Epithelial cell of proximal tubule (primary cell): ENCODE measurements at regions not wholly inside any gene's neighbourhood (a gene's known extent, or its start where the extent isn't known, plus 50 kb on each side); places are given as distances from the start of the nearest gene placed in this dataset.
"Not testable (repeated sequence)": the region's sequence is repeated elsewhere in the genome, so short reads cannot be mapped to it uniquely, and the experiment has no call there.

Experiments used
- DNase-seq: peaks from one replicate; pipeline ENCODE4 v3.0.0-alpha.2; 2011; ENCODE audit warnings: low read depth
- H3K4me3 ChIP-seq: 2 replicates; pipeline ENCODE4 v1.5.1; 2011; ENCODE audit warnings: low read depth, mild to moderate bottlenecking, low read length
- TF ChIP-seq, protein P1 (sequence below): conservative IDR thresholded peaks from 2 replicates; pipeline ENCODE4 v1.5.1; 2012; ENCODE audit warnings: low read depth, mild to moderate bottlenecking, low read length

- DNase-seq = no peak
- TF ChIP-seq, protein P1, sequence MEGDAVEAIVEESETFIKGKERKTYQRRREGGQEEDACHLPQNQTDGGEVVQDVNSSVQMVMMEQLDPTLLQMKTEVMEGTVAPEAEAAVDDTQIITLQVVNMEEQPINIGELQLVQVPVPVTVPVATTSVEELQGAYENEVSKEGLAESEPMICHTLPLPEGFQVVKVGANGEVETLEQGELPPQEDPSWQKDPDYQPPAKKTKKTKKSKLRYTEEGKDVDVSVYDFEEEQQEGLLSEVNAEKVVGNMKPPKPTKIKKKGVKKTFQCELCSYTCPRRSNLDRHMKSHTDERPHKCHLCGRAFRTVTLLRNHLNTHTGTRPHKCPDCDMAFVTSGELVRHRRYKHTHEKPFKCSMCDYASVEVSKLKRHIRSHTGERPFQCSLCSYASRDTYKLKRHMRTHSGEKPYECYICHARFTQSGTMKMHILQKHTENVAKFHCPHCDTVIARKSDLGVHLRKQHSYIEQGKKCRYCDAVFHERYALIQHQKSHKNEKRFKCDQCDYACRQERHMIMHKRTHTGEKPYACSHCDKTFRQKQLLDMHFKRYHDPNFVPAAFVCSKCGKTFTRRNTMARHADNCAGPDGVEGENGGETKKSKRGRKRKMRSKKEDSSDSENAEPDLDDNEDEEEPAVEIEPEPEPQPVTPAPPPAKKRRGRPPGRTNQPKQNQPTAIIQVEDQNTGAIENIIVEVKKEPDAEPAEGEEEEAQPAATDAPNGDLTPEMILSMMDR = no peak
These were observed 194.7 kb downstream of the KDM5D start for GRCh38 chrY:19549671-19550466.

DNA sequence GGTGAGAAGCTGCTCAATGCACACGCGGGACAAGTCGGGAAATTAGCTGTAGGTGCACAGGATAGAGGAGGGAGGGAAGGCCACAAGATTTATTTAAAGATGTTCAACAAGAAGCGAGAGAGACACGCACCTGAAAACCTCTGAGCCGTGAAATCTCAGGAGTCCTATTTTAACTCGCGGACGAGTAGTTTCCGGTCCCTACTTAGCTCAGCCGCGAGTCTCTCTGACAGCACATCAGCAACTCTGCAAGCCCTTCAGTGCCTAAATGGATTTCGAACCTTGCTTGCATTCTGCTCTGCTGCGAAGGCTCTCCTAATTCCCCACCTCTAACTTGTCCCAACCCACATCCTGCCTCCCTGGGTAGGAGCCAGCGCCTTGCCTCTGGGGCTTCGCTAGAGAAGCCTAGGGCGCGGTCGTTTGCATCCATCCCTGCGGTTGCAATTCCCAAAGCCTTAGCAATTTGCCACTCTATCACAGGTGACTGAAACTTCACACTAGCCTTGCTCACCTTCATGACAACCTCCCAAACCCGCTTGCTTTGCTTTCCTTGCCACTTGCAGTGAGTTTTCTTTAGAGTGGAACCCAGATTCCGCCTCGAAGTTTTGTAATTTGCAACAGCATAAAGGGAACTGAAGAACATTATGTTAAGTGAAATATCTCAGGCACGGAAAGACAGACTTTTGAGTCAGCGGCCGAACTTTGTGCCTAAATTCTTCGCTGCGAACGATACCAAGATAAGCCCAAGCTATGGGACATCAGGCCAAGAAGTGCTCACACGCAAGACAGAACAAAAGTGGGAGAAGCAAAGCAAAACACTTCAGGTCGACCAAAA lies 202.8 kb downstream of the KDM5D start:
- H3K4me3 ChIP-seq = no peak overlapping the region
- DNase-seq = no peak
- TF ChIP-seq, protein P1 = no peak

More at GRCh38 chrY:19549671-19550466, 194.7 kb downstream of the KDM5D start:
- H3K4me3 ChIP-seq = no peak overlapping the region

- not testable (repeated sequence) for DNase-seq, H3K4me3 ChIP-seq
These were observed 208.8 kb downstream of the KDM5D start for GRCh38 chrY:19535697-19536096.

DNA sequence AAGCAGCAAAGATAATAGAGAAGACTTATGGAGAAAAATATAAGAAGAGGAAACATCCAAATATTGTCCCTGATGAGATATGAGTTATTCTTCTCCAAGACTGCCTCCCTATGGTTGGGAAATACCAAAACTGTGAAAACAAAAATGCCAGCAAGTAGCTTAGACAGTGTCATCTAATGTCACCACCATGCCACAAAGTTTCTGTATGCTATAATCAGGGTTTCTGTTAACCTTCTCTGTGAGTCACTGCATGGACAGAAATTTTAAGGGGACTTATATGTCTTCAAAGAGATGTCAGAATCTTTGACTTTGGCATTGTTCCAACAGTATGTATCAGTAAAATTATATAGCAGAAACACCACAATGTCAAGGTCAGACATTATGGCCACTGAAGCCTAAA lies 222.6 kb downstream of the KDM5D start:
- no peak for DNase-seq
- TF ChIP-seq, protein P1 = no peak
- no peak overlapping the region for H3K4me3 ChIP-seq

- TF ChIP-seq, protein P1 = no peak
- DNase-seq = no peak
- H3K4me3 ChIP-seq = no peak overlapping the region
These were observed 241.5 kb downstream of the KDM5D start for GRCh38 chrY:19503092-19503449.

- DNase-seq = no peak
- H3K4me3 ChIP-seq = peak overlapping the region; percentile 29
- TF ChIP-seq, protein P1 = no peak
These were observed 242.1 kb downstream of the KDM5D start for GRCh38 chrY:19502169-19503091.

GRCh38 chrY:19498556-19498955 lies 246.0 kb downstream of the KDM5D start:
- TF ChIP-seq, protein P1 = no peak
- H3K4me3 ChIP-seq = no peak overlapping the region
- DNase-seq = no peak
